Upper lobe of right lung (tissue), 1 donor: ENCODE measurements at regions not wholly inside any gene's neighbourhood (a gene's known extent, or its start where the extent isn't known, plus 50 kb on each side); places are given as distances from the start of the nearest gene placed in this dataset.

ENCODE experiments used
- ATAC-seq: fragments of 200-7000 bp; cut with Tn5 transposase; one replicate; pipeline ENCODE4 v1.9.1; 2020; ENCODE audit warnings: mild to moderate bottlenecking, moderate library complexity
- DNase-seq: peaks from one replicate; pipeline ENCODE4 v3.0.0-alpha.2; 2020
- H3K27ac ChIP-seq: fragments of 200-600 bp; one replicate; pipeline ENCODE4 v1.8.0; 2022
- H3K27me3 ChIP-seq: fragments of 200-600 bp; one replicate; pipeline ENCODE4 v1.8.0; 2022; ENCODE audit warnings: mild to moderate bottlenecking
- H3K36me3 ChIP-seq: fragments of 200-600 bp; one replicate; pipeline ENCODE4 v1.8.0; 2022
- H3K4me1 ChIP-seq: fragments of 200-600 bp; one replicate; pipeline ENCODE4 v1.8.0; 2022
- H3K4me3 ChIP-seq: fragments of 200-600 bp; one replicate; pipeline ENCODE4 v1.8.0; 2022; ENCODE audit warnings: mild to moderate bottlenecking
- H3K9me3 ChIP-seq: fragments of 200-600 bp; one replicate; pipeline ENCODE4 v1.8.0; 2022
- CTCF ChIP-seq: fragments of 200-600 bp; IDR thresholded peaks from one replicate; pipeline ENCODE4 v1.8.0; 2022; ENCODE audit warnings: antibody characterized with exemption
- intact Hi-C: fragments of 100-400 bp; cut with DNase I; formaldehyde crosslinking; loops from one replicate; pipeline ENCODE4 v1.11.0; 2022
- donor health status: DM: no; HTN: yes; CAD: no; lungs with severe emphysema.

GRCh38 chr9:107927276-107927675 is 437.7 kb upstream of the KLF4 start:
- intact Hi-C loops: no loop called here
- H3K4me1 ChIP-seq: no peaks in the 10 kb centered on the region
- no peak overlapping the region for H3K27ac ChIP-seq
- H3K27me3 ChIP-seq: no peaks in the 10 kb centered on the region
- ATAC-seq (no peak), DNase-seq (no peak)
- no peak overlapping the region for H3K4me3 ChIP-seq
- no peak for TF ChIP-seq CTCF
- H3K36me3 ChIP-seq: no peaks in the 10 kb centered on the region
- H3K9me3 ChIP-seq: no peaks in the 10 kb centered on the region

GRCh38 chr9:107925749-107926297 is 436.3 kb upstream of the KLF4 start:
- ATAC-seq: no peak
- DNase-seq: no peak

GRCh38 chr9:107922260-107922659 is 432.7 kb upstream of the KLF4 start:
- H3K4me3 ChIP-seq: no peak overlapping the region
- H3K4me1 ChIP-seq: peaks cover 8% of the 10 kb centered on the region
- TF ChIP-seq CTCF: no peak
- H3K27me3 ChIP-seq: no peaks in the 10 kb centered on the region
- DNase-seq (no peak), ATAC-seq (no peak)
- intact Hi-C loops: no loop called here
- H3K27ac ChIP-seq: no peak overlapping the region
- H3K36me3 ChIP-seq: no peaks in the 10 kb centered on the region
- no peaks in the 10 kb centered on the region for H3K9me3 ChIP-seq

More at GRCh38 chr9:107925749-107926297, 436.3 kb upstream of the KLF4 start:
- Histone ChIP-seq H3K9me3 (no peaks in the 10 kb centered on the region), H3K27me3 (no peaks in the 10 kb centered on the region), H3K4me3 (no peak overlapping the region), H3K4me1 (no peaks in the 10 kb centered on the region), H3K27ac (no peak overlapping the region), H3K36me3 (no peaks in the 10 kb centered on the region)
- intact Hi-C loops: no loop called here
- no peak for TF ChIP-seq CTCF

- no peak overlapping the region for H3K27ac ChIP-seq
- intact Hi-C loops: no loop called here
- no peak for DNase-seq
- peaks cover 8% of the 10 kb centered on the region for H3K4me1 ChIP-seq
- H3K9me3 ChIP-seq: no peaks in the 10 kb centered on the region
- H3K4me3 ChIP-seq: no peak overlapping the region
- H3K36me3 ChIP-seq: no peaks in the 10 kb centered on the region
- ATAC-seq: no peak
- no peaks in the 10 kb centered on the region for H3K27me3 ChIP-seq
- TF ChIP-seq CTCF: no peak
These were observed 429.7 kb upstream of the KLF4 start for GRCh38 chr9:107919263-107919662.

- TF ChIP-seq CTCF: no peak
- Histone ChIP-seq H3K36me3 (no peaks in the 10 kb centered on the region), H3K4me1 (peaks cover 8% of the 10 kb centered on the region), H3K27me3 (no peaks in the 10 kb centered on the region), H3K4me3 (no peak overlapping the region), H3K9me3 (no peaks in the 10 kb centered on the region), H3K27ac (no peak overlapping the region)
- intact Hi-C loops: no loop called here
- DNase-seq (no peak), ATAC-seq (peak; percentile 62)
These were observed 429.2 kb upstream of the KLF4 start for GRCh38 chr9:107918749-107919148.

- Histone ChIP-seq H3K4me1 (peaks cover 5% of the 10 kb centered on the region), H3K4me3 (no peak overlapping the region), H3K36me3 (no peaks in the 10 kb centered on the region), H3K27me3 (no peaks in the 10 kb centered on the region), H3K27ac (no peak overlapping the region), H3K9me3 (no peaks in the 10 kb centered on the region)
- no peak for TF ChIP-seq CTCF
- DNase-seq (no peak), ATAC-seq (no peak)
- intact Hi-C loops: no loop called here
These were observed 424.6 kb upstream of the KLF4 start for GRCh38 chr9:107914151-107914550.
